ENCODE measurements at regions not wholly inside any gene's neighbourhood (a gene's known extent, or its start where the extent isn't known, plus 50 kb on each side); places are given as distances from the start of the nearest gene placed in this dataset.

DNA sequence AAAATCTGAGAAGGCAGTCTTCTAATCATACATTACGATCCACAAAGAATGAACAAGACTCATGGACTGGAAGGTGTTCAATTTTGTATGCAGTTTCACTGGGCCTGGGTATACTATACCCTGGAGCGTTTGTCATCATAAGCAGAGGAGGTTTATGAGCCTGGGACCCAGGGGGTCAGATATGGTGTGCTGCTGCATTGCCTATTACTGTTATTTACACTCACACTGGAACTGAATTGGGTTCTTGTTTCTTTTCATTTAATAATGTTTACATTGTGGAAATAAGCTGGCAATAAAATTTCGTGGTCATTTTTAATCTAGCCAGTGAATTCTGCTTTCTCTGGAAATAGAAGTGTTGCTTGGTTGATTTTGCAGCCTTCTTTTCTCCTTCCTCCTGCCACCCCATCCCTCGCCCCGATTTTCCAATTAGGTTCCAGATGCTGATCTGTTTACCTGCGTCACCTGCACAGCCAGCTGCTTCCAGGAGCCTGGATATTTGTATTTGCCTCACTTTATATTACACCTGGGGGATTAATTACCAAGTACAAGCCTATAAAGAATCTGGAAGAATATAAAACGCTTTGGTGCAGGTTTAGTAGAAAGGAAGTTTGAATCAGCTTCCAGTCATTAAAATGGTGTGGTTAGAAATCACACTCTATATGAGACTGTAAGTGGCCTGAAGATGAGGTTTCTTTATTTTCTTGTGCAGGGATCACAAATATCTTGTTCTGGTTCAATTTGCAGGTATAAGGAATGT is 234.4 kb downstream of the SOCS6 start:
- CTCF ChIA-PET, result no interaction called here
- POLR2A ChIA-PET, result no interaction called here
- DNase-seq (ENCODE audit: extremely low spot score), result no peak
- TF ChIP-seq, protein P1, sequence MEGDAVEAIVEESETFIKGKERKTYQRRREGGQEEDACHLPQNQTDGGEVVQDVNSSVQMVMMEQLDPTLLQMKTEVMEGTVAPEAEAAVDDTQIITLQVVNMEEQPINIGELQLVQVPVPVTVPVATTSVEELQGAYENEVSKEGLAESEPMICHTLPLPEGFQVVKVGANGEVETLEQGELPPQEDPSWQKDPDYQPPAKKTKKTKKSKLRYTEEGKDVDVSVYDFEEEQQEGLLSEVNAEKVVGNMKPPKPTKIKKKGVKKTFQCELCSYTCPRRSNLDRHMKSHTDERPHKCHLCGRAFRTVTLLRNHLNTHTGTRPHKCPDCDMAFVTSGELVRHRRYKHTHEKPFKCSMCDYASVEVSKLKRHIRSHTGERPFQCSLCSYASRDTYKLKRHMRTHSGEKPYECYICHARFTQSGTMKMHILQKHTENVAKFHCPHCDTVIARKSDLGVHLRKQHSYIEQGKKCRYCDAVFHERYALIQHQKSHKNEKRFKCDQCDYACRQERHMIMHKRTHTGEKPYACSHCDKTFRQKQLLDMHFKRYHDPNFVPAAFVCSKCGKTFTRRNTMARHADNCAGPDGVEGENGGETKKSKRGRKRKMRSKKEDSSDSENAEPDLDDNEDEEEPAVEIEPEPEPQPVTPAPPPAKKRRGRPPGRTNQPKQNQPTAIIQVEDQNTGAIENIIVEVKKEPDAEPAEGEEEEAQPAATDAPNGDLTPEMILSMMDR (IDR thresholded peaks at IDR 0.05; ENCODE audit: control extremely low read depth, extremely low read depth, low read depth, missing control alignments), result no peak

- TF ChIP-seq, protein P1 (IDR thresholded peaks at IDR 0.05; ENCODE audit: control extremely low read depth, extremely low read depth, low read depth, missing control alignments), result no peak
- ChIA-PET POLR2A (no interaction called here), CTCF (no interaction called here)
- DNase-seq (ENCODE audit: extremely low spot score), result no peak
Observed at GRCh38 chr18:70522183-70522680, 233.4 kb downstream of the SOCS6 start.

DNA sequence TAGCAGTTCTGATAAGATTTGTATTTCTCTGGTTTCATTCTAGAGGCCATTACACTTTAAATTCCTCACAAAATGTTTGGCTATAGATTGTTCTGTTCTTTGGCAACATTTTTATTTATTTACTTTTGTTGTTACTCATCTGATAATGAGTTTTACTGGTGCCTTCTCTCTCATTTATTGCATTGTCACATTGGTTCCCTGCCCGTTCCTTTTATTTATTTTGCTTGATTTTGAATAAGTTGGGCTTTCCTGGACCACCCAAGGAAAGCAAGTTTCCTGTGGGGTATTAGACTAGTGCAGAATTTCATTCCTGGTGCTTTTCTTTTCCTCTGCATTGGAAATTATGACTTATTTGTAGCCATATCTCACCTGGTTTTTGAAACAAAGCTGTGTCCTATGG is 232.0 kb downstream of the SOCS6 start:
- DNase-seq (ENCODE audit: extremely low spot score), result no peak
- POLR2A ChIA-PET, result no interaction called here
- CTCF ChIA-PET, result no interaction called here
- TF ChIP-seq, protein P1 (IDR thresholded peaks at IDR 0.05; ENCODE audit: control extremely low read depth, extremely low read depth, low read depth, missing control alignments), result no peak

DNA sequence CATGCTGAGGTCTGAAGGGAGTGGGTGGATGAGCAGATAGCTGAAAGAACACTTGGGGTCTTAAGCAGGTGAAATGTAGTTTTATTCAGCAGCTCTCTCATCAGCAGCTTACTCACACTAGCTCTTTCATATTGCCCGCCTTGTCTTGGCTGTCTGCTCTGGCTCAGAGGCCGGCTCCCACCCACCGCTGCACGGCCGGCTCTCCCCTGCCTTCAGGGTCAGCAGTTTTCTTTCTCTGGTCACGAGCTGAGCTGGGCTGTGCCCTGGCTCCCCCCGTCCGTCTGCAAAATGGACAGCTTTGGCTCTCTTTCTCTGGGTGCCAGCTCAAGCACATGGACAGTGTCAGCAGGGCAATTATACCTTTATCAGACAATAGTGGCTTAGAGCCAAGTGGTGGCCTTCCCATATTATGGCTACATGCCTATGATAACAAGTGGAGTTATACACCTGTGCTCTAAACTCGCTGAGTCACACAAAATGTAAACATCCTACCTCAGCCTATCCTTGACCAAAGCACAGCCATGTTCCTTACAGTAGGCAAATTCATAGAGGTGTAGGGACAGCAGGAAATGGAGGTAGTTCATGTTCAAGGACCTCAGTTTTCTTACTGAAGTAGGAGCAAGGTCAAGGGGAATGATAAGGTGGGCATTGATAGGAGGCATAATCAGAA is 224.8 kb downstream of the SOCS6 start:
- no peak for DNase-seq (ENCODE audit: extremely low spot score)
- POLR2A ChIA-PET, result no interaction called here
- CTCF ChIA-PET, result interaction anchor here (1.6 kb wide), 1 partner anchor 22 kb away, joined by 4 read pairs; no protein-coding TSS in a partner anchor
- TF ChIP-seq, protein P1 (IDR thresholded peaks at IDR 0.05; ENCODE audit: control extremely low read depth, extremely low read depth, low read depth, missing control alignments), result no peak

DNA sequence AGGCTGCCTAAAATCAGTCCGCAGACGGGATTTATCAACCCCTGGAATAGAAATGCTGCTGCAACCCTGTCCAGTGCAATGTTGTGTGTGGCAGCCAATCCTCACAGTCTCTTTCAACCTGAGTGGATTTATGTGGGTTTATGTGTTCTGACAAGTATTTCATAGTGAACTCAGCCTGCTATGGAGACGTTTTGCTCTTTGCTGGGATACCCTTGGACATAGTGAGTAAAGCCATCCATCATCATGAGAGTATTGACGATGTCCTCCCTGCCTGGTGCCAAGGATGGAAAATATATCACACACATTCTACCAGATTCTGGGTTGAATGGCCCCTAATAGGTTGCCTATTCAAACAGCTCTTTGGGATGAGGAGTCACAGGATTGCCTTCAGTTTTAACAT is 219.1 kb downstream of the SOCS6 start:
- CTCF ChIA-PET, result interaction anchor here (1.7 to 5.7 kb wide), 2 partner anchors 14 to 17 kb away, joined by 5 to 42 read pairs; no protein-coding TSS in a partner anchor

DNA sequence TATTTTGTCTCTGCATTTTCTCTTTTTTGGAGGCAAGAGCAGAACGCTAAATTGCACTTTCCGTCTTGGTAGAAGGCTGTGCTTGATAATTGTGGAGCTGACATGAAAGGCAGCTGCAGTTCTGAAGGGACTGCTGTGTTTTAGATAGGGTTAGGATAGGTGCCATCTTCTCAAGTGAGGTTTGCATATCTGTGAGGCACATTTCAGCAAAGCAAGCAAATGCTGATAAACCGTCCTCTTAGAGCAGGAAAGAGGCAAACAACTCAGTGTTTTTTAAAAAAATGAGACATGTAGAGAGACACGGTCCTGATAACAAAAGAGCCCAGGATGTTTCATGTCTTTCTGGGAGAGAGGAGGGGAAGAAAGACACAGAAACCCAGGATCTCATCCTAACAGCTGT is 217.7 kb downstream of the SOCS6 start:
- CTCF ChIA-PET, result interaction anchor here (1.0 to 5.7 kb wide), 2 partner anchors 13 to 16 kb away, joined by 4 to 42 read pairs; no protein-coding TSS in a partner anchor
- POLR2A ChIA-PET, result no interaction called here
- no peak for DNase-seq (ENCODE audit: extremely low spot score)
- TF ChIP-seq, protein P1 (IDR thresholded peaks at IDR 0.05; ENCODE audit: control extremely low read depth, extremely low read depth, low read depth, missing control alignments), result no peak

More for the DNA sequence above, 219.1 kb downstream of the SOCS6 start:
- DNase-seq (ENCODE audit: extremely low spot score), result no peak
- TF ChIP-seq, protein P1 (IDR thresholded peaks at IDR 0.05; ENCODE audit: control extremely low read depth, extremely low read depth, low read depth, missing control alignments), result no peak
- POLR2A ChIA-PET, result no interaction called here

Measured in GM10248 (cell line).